ENCODE measurements at regions not wholly inside any gene's neighbourhood (a gene's known extent, or its start where the extent isn't known, plus 50 kb on each side); places are given as distances from the start of the nearest gene placed in this dataset.

- no peak for DNase-seq (ENCODE audit: low spot score)
Measured at GRCh38 chr17:34711646-34712045, 132.3 kb downstream of the TMEM132E start.

- no peak for DNase-seq (ENCODE audit: low spot score)
Measured at GRCh38 chr17:34710226-34710625, 130.8 kb downstream of the TMEM132E start.

- peak; percentile 47 for DNase-seq (ENCODE audit: low spot score)
Measured at GRCh38 chr17:34709158-34709754, 129.9 kb downstream of the TMEM132E start.

- no peak for DNase-seq (ENCODE audit: low spot score)
Measured at GRCh38 chr17:34706029-34706428, 126.6 kb downstream of the TMEM132E start.

DNA sequence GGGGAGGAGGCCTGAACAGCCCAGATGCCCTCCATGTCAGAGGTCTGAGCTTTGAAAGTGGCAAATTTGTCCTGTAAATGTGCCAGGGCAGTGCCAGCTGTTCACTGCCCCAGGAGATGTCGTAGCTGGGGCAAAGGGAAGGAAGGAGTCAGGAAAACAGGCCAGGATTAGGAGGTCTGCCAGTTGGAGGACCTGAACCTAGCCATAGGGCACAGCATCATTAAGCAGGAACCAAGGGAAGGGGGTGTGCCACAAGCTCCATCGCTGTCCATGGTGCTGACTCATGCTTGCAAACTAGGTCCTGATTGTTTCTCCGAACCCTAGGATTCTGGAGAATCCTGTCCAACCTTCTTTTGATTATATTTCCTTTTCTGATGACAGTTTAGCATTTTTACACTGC lies 124.2 kb downstream of the TMEM132E start:
- DNase-seq (ENCODE audit: low spot score): no peak

DNA sequence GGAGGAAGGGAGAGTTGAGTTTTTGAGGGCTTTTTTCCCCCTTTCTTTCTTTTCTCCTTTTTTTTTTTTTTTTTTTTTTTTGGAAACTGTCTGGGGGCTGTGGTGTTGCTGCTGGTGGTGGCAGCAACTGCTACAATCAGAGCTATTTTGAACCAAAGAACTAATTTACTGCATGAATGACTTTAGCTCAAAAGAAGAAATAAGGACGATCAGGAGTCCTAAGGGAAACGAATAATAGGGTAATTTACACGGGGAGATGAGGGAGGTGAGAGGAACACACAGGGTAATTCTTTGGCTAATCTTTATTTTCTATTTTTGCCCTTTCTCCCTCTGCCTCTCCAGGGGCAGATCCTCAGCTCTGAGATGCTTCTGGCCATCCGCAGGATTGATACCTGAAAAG lies 119.8 kb downstream of the TMEM132E start:
- no peak for DNase-seq (ENCODE audit: low spot score)

GRCh38 chr17:34692920-34693319 lies 113.5 kb downstream of the TMEM132E start:
- DNase-seq (ENCODE audit: low spot score): peak; percentile 9
